Activated naive CD4-positive, alpha-beta T cell treated with anti-CD3 and anti-CD28 coated beads for 36 hours (primary cell): ENCODE measurements at regions not wholly inside any gene's neighbourhood (a gene's known extent, or its start where the extent isn't known, plus 50 kb on each side); places are given as distances from the start of the nearest gene placed in this dataset.
A peak's percentile ranks its signal among the peaks of the same experiment; 100 is the strongest.
"Not testable (repeated sequence)": the region's sequence is repeated elsewhere in the genome, so short reads cannot be mapped to it uniquely, and the experiment has no call there.

Experiments
- CTCF ChIA-PET: fragments of 350-600 bp; sonication (Branson Sonifier 250); formaldehyde crosslinking; loops from one replicate; lab custom pipeline; 2021; ENCODE audit warnings: antibody characterized with exemption; lab: Charles Lee
- DNase-seq: peaks from one replicate; pipeline ENCODE4 v3.0.0-alpha.2; 2020
- H3K27ac Mint-ChIP-seq: one replicate; pipeline ENCODE4 v1.8.0; 2021; ENCODE audit warnings: mild to moderate bottlenecking, mixed read lengths
- H3K27me3 Mint-ChIP-seq: one replicate; pipeline ENCODE4 v1.8.0; 2021; ENCODE audit warnings: low read depth, mixed read lengths
- H3K36me3 Mint-ChIP-seq: one replicate; pipeline ENCODE4 v1.8.0; 2021; ENCODE audit warnings: low read depth, mixed read lengths
- H3K4me1 Mint-ChIP-seq: one replicate; pipeline ENCODE4 v1.8.0; 2021; ENCODE audit warnings: low read depth, mixed read lengths
- H3K4me3 Mint-ChIP-seq: one replicate; pipeline ENCODE4 v1.8.0; 2021; ENCODE audit warnings: mild to moderate bottlenecking, moderate library complexity, mixed read lengths
- H3K9me3 Mint-ChIP-seq: one replicate; pipeline ENCODE4 v1.8.0; 2021; ENCODE audit warnings: mixed read lengths
- intact Hi-C: fragments of 100-400 bp; cut with micrococcal nuclease; formaldehyde crosslinking; loops from one replicate; pipeline ENCODE4 v1.15.1; 2023

DNA sequence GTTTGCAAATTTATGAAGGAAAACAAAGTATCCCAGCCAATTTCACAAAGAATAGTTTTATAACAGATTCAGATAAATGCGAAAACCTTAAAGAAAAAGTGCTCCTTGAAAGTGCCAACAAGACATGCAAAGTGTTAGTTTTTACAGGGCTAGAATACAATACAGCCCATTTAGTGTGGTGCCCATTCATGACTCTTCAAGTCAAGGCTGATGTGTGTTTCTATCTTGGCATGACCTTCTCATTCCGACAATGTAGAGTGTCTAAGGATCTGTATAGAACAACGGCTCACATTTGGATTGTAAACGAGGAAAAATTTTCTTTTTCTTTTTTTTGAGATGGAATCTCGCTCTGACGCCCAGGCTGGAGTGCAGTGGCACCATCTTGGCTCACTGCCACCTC lies 205.2 kb upstream of the SEMA6A start:
- DNase-seq, result no peak
- Mint-ChIP-seq H3K27me3 (no peaks in the 10 kb centered on the region), H3K27ac (no peak overlapping the region), H3K4me1 (no peaks in the 10 kb centered on the region), H3K36me3 (no peaks in the 10 kb centered on the region), H3K9me3 (peaks cover 3% of the 10 kb centered on the region), H3K4me3 (no peak overlapping the region)
- CTCF ChIA-PET, result no interaction called here
- intact Hi-C loops, result no loop called here

DNA sequence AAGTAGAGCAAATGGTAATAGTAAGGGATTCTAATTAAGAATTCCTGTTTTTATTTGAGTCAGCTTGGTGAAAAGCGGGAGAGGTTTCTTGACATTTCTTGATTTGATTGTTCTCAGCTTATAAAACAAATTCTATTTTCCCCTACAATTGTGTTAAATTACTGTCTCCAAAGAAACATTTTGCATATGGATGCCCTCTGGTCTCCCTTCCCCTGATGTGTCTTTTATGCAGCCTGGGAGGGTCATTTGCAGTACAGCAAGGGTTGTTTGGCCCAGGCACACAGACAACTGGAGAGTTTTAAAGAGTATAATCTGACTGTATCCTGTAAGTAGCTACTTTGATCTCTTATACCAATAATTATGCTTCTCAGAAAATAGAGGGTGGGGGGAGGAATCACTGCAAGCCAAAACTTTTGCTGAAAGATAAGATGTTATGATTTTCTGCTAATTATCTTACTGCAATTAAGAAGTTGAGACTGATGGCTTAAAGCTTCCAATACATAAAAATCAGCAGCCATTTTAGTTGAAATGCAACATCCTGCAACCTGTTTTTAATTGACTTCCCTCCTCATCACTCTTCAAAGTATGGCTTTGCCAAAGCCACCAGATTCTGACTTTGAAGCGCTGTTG lies 204.1 kb upstream of the SEMA6A start:
- H3K27ac Mint-ChIP-seq, result no peak overlapping the region
- no peak for DNase-seq
- H3K9me3 Mint-ChIP-seq, result peaks cover 2% of the 10 kb centered on the region
- no peak overlapping the region for H3K4me3 Mint-ChIP-seq
- H3K36me3 Mint-ChIP-seq, result no peaks in the 10 kb centered on the region
- CTCF ChIA-PET, result no interaction called here
- no peaks in the 10 kb centered on the region for H3K27me3 Mint-ChIP-seq
- H3K4me1 Mint-ChIP-seq, result no peaks in the 10 kb centered on the region
- intact Hi-C loops, result no loop called here

DNA sequence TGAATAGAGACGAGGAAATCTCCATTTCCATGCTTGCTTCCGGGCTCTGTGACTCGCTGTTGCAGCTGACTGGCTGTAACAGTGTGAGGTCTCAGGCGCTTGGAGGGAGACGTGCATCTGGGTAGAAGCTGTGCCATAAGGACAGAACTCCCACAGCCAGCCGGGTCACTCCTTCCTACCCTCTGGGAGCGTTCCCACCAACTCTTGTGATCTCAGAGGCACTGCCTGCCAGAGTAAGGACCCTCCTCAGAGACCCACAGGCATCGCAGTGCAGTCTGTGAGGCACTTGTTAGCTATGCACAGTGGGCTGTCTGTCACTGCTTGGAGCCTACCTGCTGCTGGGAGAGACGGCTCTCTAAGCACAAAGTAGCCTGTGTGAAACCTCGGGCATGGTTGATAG lies 203.4 kb upstream of the SEMA6A start:
- no peaks in the 10 kb centered on the region for H3K4me1 Mint-ChIP-seq

DNA sequence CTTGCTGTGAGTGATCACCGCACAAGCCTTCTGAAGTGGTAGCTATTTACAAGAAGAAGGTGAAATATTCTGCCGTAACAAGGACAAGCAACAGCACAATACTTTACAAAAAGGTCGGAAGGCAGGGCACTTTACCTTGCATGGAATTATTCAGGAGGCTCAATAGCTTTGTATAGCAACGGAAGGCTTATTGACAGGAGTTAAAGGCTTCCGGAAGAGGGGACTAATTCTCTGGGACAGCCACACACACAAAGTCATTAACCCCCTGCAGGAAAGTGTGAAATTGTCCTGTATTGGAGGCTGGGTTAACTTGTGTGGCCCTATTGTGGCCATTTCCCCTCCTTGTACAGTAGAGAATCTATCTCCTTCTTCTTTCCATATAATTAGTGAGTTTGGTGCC lies 199.3 kb upstream of the SEMA6A start:
- intact Hi-C loops, result no loop called here
- Mint-ChIP-seq H3K27me3 (no peaks in the 10 kb centered on the region), H3K9me3 (no peaks in the 10 kb centered on the region), H3K4me1 (no peaks in the 10 kb centered on the region), H3K36me3 (no peaks in the 10 kb centered on the region), H3K4me3 (no peak overlapping the region), H3K27ac (no peak overlapping the region)
- DNase-seq, result no peak
- CTCF ChIA-PET, result no interaction called here

More for the DNA sequence above, 203.4 kb upstream of the SEMA6A start:
- H3K4me3 Mint-ChIP-seq, result no peak overlapping the region
- H3K36me3 Mint-ChIP-seq, result no peaks in the 10 kb centered on the region
- intact Hi-C loops, result no loop called here
- no peaks in the 10 kb centered on the region for H3K9me3 Mint-ChIP-seq
- H3K27me3 Mint-ChIP-seq, result no peaks in the 10 kb centered on the region
- CTCF ChIA-PET, result no interaction called here
- H3K27ac Mint-ChIP-seq, result no peak overlapping the region
- DNase-seq, result no peak

DNA sequence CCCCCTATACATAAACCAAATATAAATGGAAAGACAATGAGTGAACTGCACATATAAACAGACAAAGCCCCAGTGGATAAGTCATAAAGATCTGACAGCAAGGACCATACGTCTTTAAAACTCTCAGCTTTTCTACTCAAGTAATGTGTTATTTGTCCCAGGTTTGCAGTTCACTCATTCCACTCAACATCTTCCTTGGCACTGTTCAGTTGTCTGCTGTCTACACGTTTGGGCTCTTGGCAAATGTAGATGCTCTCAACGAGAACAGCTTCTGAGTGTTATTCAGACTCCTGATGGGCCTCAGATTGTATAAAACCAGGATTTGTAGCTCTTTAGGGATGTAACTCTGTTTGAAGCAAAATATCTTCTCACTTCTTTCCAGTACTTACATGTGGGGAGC lies 198.2 kb upstream of the SEMA6A start:
- DNase-seq, result no peak
- Mint-ChIP-seq H3K27me3 (peaks cover 2% of the 10 kb centered on the region), H3K27ac (no peak overlapping the region), H3K36me3 (no peaks in the 10 kb centered on the region), H3K9me3 (no peaks in the 10 kb centered on the region), H3K4me1 (no peaks in the 10 kb centered on the region), H3K4me3 (no peak overlapping the region)
- intact Hi-C loops, result no loop called here
- CTCF ChIA-PET, result no interaction called here

DNA sequence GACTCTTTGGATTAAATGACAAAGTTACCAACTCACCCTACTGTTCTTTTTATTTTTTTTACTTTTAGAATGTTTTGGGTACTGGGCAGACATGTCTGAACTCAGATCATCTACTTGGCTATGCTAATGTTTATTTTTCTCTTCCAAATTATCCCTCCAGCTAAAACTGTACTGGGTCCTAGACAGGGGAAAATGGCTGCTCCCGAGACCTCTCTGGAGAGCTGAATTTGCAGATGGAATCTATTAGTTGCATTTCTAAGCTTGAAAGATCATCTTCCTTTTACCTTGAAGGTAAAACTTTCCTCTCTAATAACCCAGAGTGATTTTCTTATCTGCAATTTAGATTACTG lies 197.5 kb upstream of the SEMA6A start:
- no peaks in the 10 kb centered on the region for H3K36me3 Mint-ChIP-seq
- H3K27ac Mint-ChIP-seq, result no peak overlapping the region
- CTCF ChIA-PET, result no interaction called here
- intact Hi-C loops, result no loop called here
- no peak for DNase-seq
- no peak overlapping the region for H3K4me3 Mint-ChIP-seq
- H3K27me3 Mint-ChIP-seq, result peaks cover 2% of the 10 kb centered on the region
- no peaks in the 10 kb centered on the region for H3K9me3 Mint-ChIP-seq
- no peaks in the 10 kb centered on the region for H3K4me1 Mint-ChIP-seq

DNA sequence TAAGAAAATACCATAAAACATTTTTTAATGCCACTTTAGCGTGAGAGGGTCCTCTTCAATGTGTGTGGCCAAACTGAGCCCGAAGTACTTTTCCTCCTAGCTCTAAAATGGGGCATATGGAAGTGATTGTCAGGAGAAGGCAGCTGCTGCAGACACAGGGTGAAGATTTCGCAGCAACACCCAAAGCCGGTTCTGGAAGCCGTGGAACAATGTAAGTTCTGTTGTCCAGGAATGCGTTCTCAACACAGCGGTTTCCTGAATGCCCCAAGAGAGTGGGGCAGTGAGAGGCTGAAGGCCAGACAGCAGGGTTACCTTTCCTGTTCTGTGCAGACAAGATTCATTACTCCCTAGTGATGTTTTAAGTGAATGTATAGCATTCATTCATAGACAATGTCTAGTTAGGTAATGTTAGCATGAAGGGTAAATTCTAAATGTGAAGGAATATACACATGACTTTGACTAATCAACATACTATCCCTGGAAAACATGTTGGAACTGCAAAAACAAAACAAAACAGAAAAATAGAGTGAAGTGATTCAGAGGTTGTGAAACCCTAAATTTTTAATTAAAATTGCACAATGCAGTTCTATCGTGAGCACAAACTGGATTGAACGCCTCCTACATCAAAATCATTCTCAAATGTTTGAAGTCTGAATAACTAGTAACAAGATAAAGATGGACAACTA lies 197.0 kb upstream of the SEMA6A start:
- Mint-ChIP-seq H3K27ac (no peak overlapping the region), H3K27me3 (peaks cover 2% of the 10 kb centered on the region), H3K4me3 (no peak overlapping the region), H3K36me3 (no peaks in the 10 kb centered on the region), H3K9me3 (no peaks in the 10 kb centered on the region), H3K4me1 (no peaks in the 10 kb centered on the region)
- no peak for DNase-seq
- CTCF ChIA-PET, result no interaction called here
- intact Hi-C loops, result no loop called here

DNA sequence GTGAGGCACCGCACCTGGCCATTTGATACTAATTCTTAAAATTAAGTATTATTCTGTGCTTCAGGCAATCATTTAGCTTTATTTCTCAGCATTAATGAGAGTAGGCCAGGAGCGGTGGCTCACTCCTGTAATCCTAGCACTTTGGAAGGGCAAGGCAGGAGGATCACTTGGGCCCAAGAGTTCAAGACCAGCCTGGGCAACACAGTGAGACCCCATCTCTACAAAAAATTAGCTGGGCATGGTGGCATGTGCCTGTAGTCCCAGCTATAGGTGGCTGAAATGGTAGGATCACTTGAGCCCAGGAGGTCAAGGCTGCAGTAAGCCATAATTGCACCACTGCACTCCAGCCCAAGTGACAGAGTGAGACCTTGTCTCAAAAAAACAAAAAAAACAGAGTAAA lies 195.3 kb upstream of the SEMA6A start:
- intact Hi-C loops, result loop anchor here (10.0 kb wide), 1 partner anchor 625 kb away; no protein-coding TSS in a partner anchor
- H3K27ac Mint-ChIP-seq, H3K27me3 Mint-ChIP-seq, DNase-seq, H3K4me3 Mint-ChIP-seq, H3K36me3 Mint-ChIP-seq, CTCF ChIA-PET, H3K9me3 Mint-ChIP-seq, H3K4me1 Mint-ChIP-seq: not testable (repeated sequence)

DNA sequence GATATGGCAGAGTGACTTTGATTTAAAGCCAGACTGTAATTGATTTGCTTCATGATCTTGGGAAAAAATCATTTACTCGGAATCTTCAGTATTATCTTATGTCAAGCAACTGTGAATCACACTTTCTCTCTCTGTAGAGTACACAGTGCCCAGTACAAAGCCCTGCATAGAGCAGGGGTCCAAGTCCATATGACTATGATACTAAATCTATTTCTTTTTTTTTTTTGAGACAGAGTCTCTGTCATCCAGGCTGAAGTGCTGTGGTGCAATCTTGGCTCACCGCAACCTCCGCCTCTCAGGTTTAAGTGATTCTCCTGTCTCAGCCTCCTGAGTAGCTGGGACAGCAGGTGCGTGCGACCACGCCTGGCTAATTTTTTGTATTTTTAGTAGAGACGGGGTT lies 194.8 kb upstream of the SEMA6A start:
- CTCF ChIA-PET, result no interaction called here
- DNase-seq, result no peak
- Mint-ChIP-seq H3K9me3 (no peaks in the 10 kb centered on the region), H3K27ac (no peak overlapping the region), H3K36me3 (no peaks in the 10 kb centered on the region), H3K27me3 (peaks cover 4% of the 10 kb centered on the region), H3K4me3 (no peak overlapping the region), H3K4me1 (no peaks in the 10 kb centered on the region)
- intact Hi-C loops, result loop anchor here (10.0 kb wide), 1 partner anchor 625 kb away; no protein-coding TSS in a partner anchor

DNA sequence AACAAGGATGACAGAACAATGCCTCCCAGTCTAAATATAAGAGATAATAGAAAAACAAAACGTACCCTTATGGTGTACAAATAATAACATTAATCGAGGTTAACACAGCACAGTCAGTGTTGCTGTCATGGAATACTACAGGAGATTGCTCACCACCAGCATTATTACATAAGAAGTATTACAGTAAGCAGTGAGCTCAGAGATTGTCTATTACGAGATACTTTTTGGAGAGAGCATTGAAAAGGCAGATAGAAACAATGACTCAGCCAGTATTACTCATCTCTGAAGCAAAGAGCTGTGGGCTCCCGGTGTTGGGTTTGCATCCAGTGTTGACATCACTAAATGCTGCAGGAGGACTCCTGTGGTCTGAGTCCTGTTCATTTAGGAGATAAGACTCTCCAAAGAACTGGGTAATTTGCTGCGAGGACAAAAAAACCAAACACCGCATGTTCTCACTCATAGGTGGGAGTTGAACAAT lies 191.9 kb upstream of the SEMA6A start:
- peak; percentile 9 for DNase-seq
- peaks cover 4% of the 10 kb centered on the region for H3K27me3 Mint-ChIP-seq
- no peaks in the 10 kb centered on the region for H3K4me1 Mint-ChIP-seq
- H3K27ac Mint-ChIP-seq, result no peak overlapping the region
- intact Hi-C loops, result loop anchor here (10.0 kb wide), 1 partner anchor 622 kb away; no protein-coding TSS in a partner anchor
- no peaks in the 10 kb centered on the region for H3K9me3 Mint-ChIP-seq
- H3K36me3 Mint-ChIP-seq, result no peaks in the 10 kb centered on the region
- no peak overlapping the region for H3K4me3 Mint-ChIP-seq
- CTCF ChIA-PET, result no interaction called here

DNA sequence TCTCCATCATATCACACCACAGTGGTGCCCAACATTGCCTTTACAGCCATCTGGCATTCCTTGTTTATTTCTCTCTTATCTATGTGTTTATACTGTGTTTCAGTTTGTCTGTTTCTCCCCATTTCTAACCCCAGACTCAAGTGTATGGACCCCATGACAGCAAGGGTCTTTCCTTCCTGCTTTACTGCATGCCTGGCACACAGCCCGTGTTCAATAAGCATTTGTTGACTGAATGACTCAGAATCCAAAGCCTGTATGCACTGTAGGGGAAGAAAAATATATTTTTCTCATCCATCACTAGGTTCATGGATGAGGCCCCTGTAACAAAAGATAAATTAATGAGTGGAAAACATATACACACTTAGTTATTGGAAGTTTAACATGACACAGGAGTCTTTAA lies 190.8 kb upstream of the SEMA6A start:
- Mint-ChIP-seq H3K27ac (no peak overlapping the region), H3K9me3 (no peaks in the 10 kb centered on the region), H3K36me3 (no peaks in the 10 kb centered on the region), H3K4me3 (no peak overlapping the region), H3K27me3 (peaks cover 4% of the 10 kb centered on the region), H3K4me1 (no peaks in the 10 kb centered on the region)
- CTCF ChIA-PET, result no interaction called here
- DNase-seq, result no peak
- intact Hi-C loops, result loop anchor here (10.0 kb wide), 1 partner anchor 621 kb away; no protein-coding TSS in a partner anchor

DNA sequence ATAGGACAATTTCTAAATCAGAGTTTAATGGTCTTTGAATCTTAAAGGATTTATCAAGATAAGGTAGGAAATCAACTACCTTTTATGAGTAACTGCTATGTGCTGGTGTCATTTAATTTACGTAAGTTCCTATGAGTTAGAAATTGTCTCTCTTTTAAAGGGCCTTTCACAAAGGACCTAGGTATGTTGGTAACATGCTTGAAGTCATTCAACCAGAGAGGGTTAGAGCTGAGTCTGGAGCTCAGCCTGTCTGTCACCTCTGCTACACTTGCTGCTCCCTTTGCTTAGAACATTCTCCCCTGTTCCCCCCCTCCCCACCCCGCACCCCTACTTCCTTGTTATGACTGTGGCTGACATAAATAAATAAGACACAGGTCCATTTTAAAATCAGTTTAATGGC lies 190.3 kb upstream of the SEMA6A start:
- Mint-ChIP-seq H3K36me3 (no peaks in the 10 kb centered on the region), H3K4me3 (no peak overlapping the region), H3K4me1 (no peaks in the 10 kb centered on the region), H3K27ac (no peak overlapping the region), H3K27me3 (peaks cover 4% of the 10 kb centered on the region), H3K9me3 (no peaks in the 10 kb centered on the region)
- intact Hi-C loops, result loop anchor here (10.0 kb wide), 1 partner anchor 620 kb away; no protein-coding TSS in a partner anchor
- CTCF ChIA-PET, result no interaction called here
- DNase-seq, result no peak
